ENCODE measurements at regions not wholly inside any gene's neighbourhood (a gene's known extent, or its start where the extent isn't known, plus 50 kb on each side); places are given as distances from the start of the nearest gene placed in this dataset.

DNA sequence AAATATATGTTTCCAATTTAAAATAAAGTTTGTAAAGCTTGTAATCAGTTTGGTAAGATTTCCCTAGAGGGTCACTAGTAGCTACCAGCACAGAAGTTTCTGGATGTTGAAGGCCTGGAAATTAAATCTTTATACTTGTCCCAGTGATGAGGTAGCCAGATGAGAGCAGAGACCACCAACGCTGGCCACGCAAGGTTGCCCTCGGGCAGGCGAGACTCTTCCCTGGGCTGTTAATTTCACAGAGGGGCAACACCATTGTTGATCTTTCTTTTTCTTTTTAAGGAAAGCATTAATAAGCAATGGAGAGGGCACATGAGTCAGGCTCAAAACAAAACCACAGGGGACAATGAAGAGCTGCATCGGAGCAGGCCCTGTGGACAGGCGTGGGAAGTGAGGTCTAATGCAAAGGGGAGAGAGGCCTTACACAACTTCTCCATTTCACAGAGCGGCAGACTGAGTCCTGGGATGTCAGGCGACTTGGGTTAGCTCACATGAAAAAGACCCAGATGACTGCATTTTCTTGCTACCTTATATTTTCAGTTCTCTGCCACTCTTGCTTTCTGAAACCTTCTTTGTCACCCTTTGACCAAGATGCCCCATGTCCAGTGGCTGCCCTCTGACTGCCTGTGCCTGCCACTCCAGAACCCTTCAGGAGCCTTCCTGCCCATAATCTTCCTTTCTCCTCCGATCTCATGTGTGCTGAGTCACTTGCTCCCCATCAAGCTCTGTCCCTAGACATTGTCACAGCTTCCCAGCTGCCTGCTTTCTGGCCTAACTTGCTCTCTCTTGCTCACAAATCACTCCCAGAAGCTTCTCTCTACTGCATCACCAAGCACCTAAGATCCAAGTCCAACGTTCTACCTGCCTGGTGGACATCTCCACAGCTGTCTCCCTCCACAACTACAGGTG is 107.7 kb upstream of the CDYL start:
- TF ChIP-seq, protein P1, sequence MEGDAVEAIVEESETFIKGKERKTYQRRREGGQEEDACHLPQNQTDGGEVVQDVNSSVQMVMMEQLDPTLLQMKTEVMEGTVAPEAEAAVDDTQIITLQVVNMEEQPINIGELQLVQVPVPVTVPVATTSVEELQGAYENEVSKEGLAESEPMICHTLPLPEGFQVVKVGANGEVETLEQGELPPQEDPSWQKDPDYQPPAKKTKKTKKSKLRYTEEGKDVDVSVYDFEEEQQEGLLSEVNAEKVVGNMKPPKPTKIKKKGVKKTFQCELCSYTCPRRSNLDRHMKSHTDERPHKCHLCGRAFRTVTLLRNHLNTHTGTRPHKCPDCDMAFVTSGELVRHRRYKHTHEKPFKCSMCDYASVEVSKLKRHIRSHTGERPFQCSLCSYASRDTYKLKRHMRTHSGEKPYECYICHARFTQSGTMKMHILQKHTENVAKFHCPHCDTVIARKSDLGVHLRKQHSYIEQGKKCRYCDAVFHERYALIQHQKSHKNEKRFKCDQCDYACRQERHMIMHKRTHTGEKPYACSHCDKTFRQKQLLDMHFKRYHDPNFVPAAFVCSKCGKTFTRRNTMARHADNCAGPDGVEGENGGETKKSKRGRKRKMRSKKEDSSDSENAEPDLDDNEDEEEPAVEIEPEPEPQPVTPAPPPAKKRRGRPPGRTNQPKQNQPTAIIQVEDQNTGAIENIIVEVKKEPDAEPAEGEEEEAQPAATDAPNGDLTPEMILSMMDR (IDR thresholded peaks at IDR 0.05) = no peak
- no peak for TF ChIP-seq POLR2A (IDR thresholded peaks at IDR 0.05)
- TF ChIP-seq POLR2AphosphoS5 (IDR thresholded peaks at IDR 0.05) = no peak
- no peak for TF ChIP-seq EP300 (IDR thresholded peaks at IDR 0.05)
- H3K9me3 ChIP-seq = no peaks in the 10 kb centered on the region
- no peak for ATAC-seq
- WGBS, 2 donors (ENCODE audit: low coverage in 1 of 2) = 83 to 86% methylated on average over 8 to 10 of the region's 10 CpGs
- no peak overlapping the region for H3K4me3 ChIP-seq
- H3K4me1 ChIP-seq = no peaks in the 10 kb centered on the region
- H3K27ac ChIP-seq = no peak overlapping the region
- H3K27me3 ChIP-seq = no peaks in the 10 kb centered on the region
- no peaks in the 10 kb centered on the region for H3K36me3 ChIP-seq

GRCh38 chr6:4667591-4667990 is 108.6 kb upstream of the CDYL start:
- 83 to 100% methylated on average over 1 of the region's 2 CpGs for WGBS, 2 donors (ENCODE audit: low coverage in 1 of 2)
- TF ChIP-seq POLR2AphosphoS5 (IDR thresholded peaks at IDR 0.05) = no peak
- TF ChIP-seq, protein P1 (IDR thresholded peaks at IDR 0.05) = no peak
- TF ChIP-seq EP300 (IDR thresholded peaks at IDR 0.05) = no peak
- Histone ChIP-seq H3K27ac (no peak overlapping the region), H3K9me3 (no peaks in the 10 kb centered on the region), H3K27me3 (no peaks in the 10 kb centered on the region), H3K4me3 (no peak overlapping the region), H3K36me3 (no peaks in the 10 kb centered on the region), H3K4me1 (no peaks in the 10 kb centered on the region)
- no peak for ATAC-seq

- Histone ChIP-seq H3K9me3 (no peaks in the 10 kb centered on the region), H3K27me3 (no peaks in the 10 kb centered on the region), H3K36me3 (no peaks in the 10 kb centered on the region), H3K4me1 (no peaks in the 10 kb centered on the region), H3K4me3 (no peak overlapping the region), H3K27ac (no peak overlapping the region)
- no peak for ATAC-seq
- 100% methylated on average over 1 of the region's 3 CpGs for WGBS, 2 donors (ENCODE audit: low coverage in 1 of 2)
- no peak for TF ChIP-seq POLR2A (IDR thresholded peaks at IDR 0.05)
- TF ChIP-seq, protein P1 (IDR thresholded peaks at IDR 0.05) = no peak
Measured at GRCh38 chr6:4666886-4667513, 109.2 kb upstream of the CDYL start.

DNA sequence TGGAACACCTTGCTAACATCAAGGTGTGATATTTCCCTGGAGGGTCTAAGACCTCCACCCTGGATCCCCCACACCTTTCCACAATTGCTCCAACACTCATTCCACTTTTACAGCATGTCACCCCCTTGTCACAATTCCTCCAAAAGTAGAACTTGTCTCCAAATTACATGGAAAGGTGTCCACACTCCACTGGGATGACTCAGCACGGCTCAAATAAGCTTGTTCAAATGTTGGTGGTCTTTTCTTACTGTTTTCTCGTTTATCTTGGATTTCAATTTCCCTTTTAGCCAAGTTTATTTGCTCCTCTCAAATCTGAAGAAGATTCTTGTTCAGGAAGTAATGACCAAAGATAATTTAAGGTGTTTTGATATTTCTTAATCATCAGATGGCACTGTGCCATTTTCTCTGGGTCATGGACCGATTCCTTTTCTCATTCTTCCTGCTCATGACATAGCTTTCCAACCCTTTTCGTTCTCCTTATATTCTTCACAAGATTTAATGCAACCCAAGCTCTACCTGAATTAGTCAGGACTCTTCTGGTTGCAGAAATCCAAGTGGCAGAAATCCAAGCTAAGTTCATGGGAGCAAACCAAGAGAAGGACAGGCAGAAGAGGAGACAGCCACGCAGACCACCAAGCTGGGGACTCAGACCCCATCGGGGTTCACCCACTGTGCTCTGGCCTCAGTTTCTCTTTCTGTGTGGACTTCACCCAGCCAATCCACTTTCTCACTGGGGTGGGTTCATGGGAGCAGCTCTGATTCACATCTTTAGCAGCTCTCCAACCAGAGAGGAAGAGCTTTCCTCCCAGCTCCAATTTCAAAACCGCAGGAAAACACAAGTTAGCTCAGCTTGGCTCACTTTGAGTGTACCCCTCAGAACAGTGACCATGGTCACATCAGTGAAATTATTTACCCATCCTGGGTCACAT is 110.5 kb upstream of the CDYL start:
- H3K36me3 ChIP-seq = no peaks in the 10 kb centered on the region
- WGBS, 2 donors (ENCODE audit: low coverage in 1 of 2) = 72 to 77% methylated on average over 5 to 7 of the region's 7 CpGs
- ATAC-seq = no peak
- H3K9me3 ChIP-seq = no peaks in the 10 kb centered on the region
- no peak overlapping the region for H3K4me3 ChIP-seq
- H3K27ac ChIP-seq = no peak overlapping the region
- no peaks in the 10 kb centered on the region for H3K27me3 ChIP-seq
- peaks cover 0 to 9% (median 0%) of the 10 kb centered on the region in 3 donors for H3K4me1 ChIP-seq
- TF ChIP-seq, protein P1 (IDR thresholded peaks at IDR 0.05) = no peak
- TF ChIP-seq EP300 (IDR thresholded peaks at IDR 0.05) (no peak), POLR2A (IDR thresholded peaks at IDR 0.05) (no peak), POLR2AphosphoS5 (IDR thresholded peaks at IDR 0.05) (no peak)

Data from gastroesophageal sphincter (tissue), 4 donors.